Sciatic nerve (tissue), 2 donors: ENCODE measurements at regions not wholly inside any gene's neighbourhood (a gene's known extent, or its start where the extent isn't known, plus 50 kb on each side); places are given as distances from the start of the nearest gene placed in this dataset.
"Not testable (repeated sequence)": the region's sequence is repeated elsewhere in the genome, so short reads cannot be mapped to it uniquely, and the experiment has no call there.

Experiments
- ATAC-seq: fragments of 200-7000 bp; cut with Tn5 transposase; one replicate; pipeline ENCODE4 v1.9.1; 2020; ENCODE audit warnings: mild to moderate bottlenecking, moderate library complexity
- DNase-seq: peaks from one replicate; pipeline ENCODE4 v3.0.0-alpha.2; 2020; ENCODE audit warnings: low spot score
- intact Hi-C: fragments of 100-400 bp; cut with DNase I; formaldehyde crosslinking; loops from one replicate; pipeline ENCODE4 v1.14.2; 2022
- donor health status: DM: no; HTN: no; CAD: no.
- donor health status: DM: no; HTN: no; CAD: no.

GRCh38 chr15:35179739-35180138, 94.6 kb upstream of the NANOGP8 start:
- DNase-seq (no peak), ATAC-seq (no peak)
- intact Hi-C loops, result no loop called here

GRCh38 chr15:35178186-35178585, 93.1 kb upstream of the NANOGP8 start:
- ATAC-seq, DNase-seq, intact Hi-C loops: not testable (repeated sequence)

DNA sequence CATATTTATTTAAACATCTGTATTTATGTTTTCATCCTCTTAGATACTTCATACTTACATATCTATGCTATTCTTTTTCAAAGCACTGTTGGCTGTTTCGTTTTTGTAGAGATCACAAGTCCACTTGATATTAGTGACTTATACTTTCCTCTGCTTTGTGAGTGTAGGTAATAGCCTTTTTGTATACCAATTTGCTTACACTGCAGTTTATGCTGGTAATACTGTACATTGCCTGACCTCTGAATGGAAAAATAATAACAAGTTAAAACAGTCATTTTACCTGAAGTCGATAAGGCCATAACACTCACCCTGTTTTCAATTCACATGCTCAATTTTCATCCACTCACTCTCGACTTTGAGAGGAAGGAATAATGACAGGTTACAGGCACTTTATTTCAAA, 89.9 kb upstream of the NANOGP8 start:
- intact Hi-C loops, result no loop called here
- DNase-seq, result no peak
- ATAC-seq, result no peak

DNA sequence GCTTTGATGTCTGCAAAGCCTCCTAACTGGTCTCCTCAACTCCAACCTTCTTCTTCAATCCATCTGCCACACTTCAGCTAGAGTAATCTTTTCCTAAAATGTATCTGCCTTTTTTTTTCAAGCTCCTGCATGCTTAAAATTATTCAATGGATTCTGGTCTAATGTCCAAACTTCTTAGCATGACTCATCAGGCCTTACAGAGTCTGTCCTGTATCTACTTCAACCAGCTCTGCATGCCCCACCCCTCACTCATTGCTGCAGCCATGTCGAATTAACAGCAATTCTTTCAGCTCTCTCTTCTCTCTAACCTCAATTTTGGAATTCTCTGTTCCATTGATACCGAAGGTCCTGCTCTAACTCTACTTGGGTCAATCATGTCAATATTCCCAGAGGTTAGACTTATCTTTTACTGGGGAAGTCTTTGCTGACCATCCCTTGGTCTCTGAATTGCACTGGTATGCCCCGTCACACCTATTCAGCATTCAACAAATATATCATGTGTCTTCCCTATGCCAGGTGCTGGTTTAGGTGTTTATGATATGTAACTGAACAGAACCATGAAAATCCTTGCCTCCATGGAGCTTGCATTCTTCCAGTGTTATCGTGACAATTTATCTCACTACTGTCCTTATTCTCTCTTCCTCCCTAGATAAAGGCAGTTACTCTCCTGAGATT, 88.5 kb upstream of the NANOGP8 start:
- intact Hi-C loops, result no loop called here
- DNase-seq, result no peak
- ATAC-seq, result no peak

- ATAC-seq (no peak), DNase-seq (no peak)
- intact Hi-C loops, result no loop called here
These were observed 85.1 kb upstream of the NANOGP8 start for GRCh38 chr15:35170207-35170606.

GRCh38 chr15:35168464-35168863, 83.4 kb upstream of the NANOGP8 start:
- DNase-seq (no peak), ATAC-seq (no peak)
- intact Hi-C loops, result no loop called here

DNA sequence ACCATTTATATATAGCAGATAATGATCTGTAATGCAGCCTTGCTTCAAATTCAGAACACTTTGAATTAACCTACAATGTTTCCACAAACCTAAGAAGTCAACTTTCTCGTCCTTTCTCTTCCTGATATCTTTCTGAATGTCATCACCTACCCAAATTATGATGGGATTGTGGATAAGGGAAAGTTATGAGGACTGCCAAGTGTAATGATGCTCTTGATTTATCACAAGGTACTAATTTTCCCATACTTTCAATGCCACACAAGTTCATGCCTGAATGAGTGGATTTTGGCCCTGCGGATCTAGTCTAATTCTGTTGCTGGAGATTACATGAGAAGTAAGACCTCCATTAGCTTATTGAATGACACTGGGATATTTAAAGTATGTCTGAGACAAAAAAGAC, 82.6 kb upstream of the NANOGP8 start:
- intact Hi-C loops, result no loop called here
- ATAC-seq (no peak), DNase-seq (no peak)

DNA sequence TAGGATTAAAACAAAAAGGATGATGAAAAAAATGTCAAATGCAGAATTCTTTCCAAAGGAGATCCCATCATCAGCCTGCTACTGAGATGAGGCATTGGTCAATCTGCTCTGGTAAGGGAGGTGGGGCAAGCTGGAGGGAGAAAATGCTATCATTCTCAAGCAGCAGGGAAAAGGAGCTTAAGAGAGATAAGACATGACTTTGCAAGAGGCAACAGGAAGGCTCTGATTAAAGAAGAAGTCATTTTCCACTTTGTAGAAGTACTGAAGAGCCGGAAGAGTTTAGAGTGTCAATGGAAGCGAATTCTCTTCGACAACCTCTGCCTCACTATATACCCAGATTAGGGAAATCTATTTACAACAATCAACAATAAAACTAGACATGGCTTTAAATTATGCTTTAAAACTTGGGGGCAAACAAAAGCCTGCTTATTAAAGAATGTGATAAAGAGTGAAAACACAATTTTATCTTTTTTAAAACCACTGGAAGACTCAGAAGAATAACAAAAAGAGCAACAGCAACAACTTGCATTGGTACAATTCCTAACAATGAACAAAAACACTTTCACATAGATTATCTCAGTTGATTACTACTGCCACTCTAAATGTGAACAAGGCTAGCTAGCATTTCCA, 81.8 kb upstream of the NANOGP8 start:
- DNase-seq, result no peak
- no peak for ATAC-seq
- intact Hi-C loops, result no loop called here

- no peak for DNase-seq
- ATAC-seq, result no peak
- intact Hi-C loops, result no loop called here
These were observed 76.6 kb upstream of the NANOGP8 start for GRCh38 chr15:35161694-35162093.

DNA sequence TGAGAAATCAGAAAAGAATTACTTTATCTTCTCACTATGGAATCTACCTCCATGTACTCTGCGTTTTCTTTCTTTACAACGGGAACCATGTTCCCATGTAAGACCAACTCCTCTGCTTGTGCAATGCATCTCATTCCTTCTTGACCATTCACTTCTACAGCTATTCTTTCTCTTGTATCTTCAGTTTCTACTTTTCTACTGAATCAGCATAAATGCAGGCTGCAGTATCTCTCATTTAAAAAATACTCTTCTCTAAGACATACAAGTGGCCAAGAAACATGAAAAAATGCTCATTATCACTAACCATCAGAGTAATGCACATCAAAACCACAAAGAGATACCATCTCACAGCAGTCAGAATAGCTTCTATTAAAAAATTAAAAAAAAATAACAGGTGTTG, 74.1 kb upstream of the NANOGP8 start:
- no peak for ATAC-seq
- no peak for DNase-seq
- intact Hi-C loops, result no loop called here

DNA sequence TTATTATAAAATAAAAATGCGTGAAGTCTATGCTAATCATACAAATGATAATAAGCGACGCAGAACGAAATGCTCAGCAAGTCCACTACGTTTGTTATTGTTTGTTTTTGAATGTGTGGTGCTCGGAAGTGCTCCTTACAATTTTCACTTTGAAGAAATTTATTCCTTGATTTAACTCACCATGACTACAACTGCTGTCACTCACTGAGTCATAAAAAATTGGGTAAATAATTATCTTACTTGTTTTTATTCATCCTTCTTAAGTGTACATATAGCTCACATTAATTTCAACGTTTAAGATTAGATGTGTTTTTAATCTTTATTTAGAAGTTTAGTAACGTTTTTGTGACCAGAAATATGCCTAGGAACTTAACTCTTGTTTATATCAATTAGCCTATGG, 66.7 kb upstream of the NANOGP8 start:
- intact Hi-C loops, result no loop called here
- ATAC-seq (no peak), DNase-seq (no peak)

DNA sequence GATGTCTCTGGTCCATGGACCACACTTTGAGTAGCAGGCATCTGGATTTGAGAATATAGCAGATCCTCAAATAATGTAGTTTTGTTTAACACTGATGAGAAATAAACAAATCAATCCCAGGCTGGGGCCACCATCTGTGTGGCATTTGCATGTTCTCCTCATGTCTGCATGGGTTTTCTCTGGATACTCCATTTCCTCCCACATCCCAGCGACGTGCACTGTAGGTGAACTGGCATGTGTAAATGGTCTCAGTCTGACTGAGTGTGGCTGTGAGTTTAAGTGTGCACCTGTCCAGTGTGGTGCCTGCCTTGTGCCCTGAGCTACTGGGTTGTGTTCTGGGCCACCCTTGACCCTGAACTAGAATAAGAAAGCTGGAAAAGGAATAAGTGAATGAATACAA, 66.3 kb upstream of the NANOGP8 start:
- intact Hi-C loops, result no loop called here
- ATAC-seq, result no peak

GRCh38 chr15:35150361-35150760, 65.3 kb upstream of the NANOGP8 start:
- ATAC-seq, result no peak
- intact Hi-C loops, result no loop called here
- DNase-seq, result no peak

More for the DNA sequence above, 66.3 kb upstream of the NANOGP8 start:
- no peak for DNase-seq

DNA sequence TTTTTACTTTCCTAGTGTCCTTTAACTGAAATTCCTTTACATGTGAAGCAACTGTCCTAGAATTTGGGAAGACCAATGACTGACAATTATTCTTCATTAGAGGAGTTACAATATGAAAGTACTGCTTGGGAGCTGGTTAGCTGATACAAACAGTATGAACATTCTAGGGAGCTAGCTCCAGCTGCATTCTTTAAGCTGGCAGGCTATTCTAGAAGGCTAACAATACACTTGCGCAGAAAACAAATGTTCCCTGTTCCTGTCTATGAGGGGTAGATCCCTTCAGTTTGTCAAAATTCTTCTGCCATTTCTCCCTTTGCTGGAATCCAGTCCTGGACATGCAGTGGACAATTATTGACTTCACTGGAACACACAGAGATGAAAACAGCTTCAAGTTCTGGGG, 60.2 kb upstream of the NANOGP8 start:
- DNase-seq, result no peak

DNA sequence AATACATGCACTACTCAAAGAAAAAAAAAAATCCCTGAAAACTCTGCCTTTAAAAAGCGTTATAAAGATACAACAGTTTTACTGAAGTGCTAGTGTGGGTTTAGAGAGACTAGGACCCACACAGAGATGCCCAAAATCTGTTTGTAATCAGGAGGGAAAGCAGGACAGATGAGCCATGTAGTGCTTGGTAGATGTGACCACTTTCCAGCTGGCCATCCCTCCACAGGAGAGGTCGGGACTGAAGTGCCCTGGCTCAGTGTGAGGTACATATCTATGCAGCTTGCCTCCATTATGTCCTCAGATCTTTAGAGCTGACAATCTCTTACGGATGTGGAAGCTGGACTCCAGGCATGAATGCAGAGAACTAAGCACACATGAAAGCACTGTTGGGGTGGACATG, 57.5 kb upstream of the NANOGP8 start:
- ATAC-seq, result peak; percentile 22
- intact Hi-C loops, result loop anchor here (5.0 kb wide), 1 partner anchor 860 kb away; no protein-coding TSS in a partner anchor
- no peak for DNase-seq

More for the DNA sequence above, 60.2 kb upstream of the NANOGP8 start:
- ATAC-seq, result no peak
- intact Hi-C loops, result no loop called here

DNA sequence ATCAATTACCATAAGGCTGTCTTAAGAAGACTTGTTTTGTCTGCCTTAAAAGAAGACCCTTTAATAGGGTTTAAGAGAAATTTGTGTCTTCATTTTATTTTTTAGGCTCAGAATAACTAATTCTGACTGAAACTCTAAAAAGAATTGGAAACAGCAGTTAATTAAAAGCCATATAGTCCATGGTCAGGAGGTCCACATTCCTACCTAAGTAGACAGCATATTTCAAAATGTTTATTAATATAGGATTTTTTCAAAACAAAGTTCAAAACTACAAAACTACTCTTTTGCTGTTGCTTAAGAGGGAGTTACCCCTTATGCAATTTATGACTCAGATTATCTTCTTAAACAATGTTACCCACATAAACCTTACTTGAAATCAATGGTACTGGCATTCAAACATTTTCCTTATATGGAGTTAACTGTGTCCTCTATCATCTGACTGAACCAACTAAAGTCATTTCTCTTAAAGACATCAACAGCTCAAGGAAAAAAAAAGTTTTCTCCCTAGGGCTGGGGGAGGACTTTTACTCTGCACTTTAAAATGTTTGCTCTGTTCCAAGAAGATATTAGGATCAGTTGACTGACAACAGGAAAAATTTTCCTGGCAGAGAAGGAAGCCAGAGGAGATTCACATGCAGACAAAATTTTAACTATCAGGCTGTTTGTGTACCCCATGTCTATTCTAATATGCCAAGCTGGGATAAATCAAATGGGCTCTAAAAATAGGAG, 56.8 kb upstream of the NANOGP8 start:
- peak; percentile 41 for ATAC-seq
- intact Hi-C loops, result loop anchor here (5.0 kb wide), 1 partner anchor 860 kb away; no protein-coding TSS in a partner anchor
- no peak for DNase-seq

DNA sequence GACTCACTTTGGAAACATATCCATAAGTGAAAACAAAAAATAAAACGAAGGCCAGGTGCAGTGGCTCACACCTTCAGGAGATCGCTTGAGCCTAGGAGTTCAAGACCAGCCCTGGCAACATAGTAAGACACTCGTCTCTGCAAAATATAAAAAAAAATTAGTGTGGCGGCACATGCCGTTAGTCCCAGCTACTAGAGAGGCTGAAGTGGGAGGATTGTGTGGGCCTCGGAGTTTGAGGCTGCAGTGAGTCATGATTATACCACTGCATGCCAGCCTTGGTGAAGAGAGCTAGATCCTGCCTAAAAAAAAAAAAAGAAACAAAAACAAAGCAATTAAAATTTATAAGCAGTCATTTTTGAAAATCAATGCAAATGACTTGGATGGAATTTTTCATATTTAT, 54.7 kb upstream of the NANOGP8 start:
- intact Hi-C loops, result loop anchor here (5.0 kb wide), 1 partner anchor 858 kb away; no protein-coding TSS in a partner anchor
- no peak for DNase-seq
- no peak for ATAC-seq

DNA sequence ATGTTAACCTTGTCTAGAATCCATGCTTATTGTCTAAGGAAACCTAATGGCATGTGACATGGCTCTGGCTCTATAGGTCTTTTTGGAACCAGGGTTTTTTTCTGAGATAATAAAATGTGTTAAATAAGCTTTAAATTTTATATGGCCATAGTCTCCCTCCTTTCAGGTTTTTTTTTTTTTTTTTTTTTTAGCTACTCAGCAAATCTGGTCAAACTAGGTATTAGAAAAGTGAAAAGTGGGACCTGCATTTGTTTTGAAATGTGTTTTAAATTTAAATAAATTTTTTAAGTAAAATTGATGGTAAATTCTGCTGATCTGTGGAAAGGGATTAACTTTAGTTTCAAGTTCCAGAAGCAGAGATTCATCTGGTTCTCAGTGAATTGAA, 52.1 kb upstream of the NANOGP8 start:
- no peak for DNase-seq
- intact Hi-C loops, result no loop called here
- ATAC-seq, result no peak

GRCh38 chr15:35136321-35137189, 51.5 kb upstream of the NANOGP8 start:
- DNase-seq, result no peak
- ATAC-seq, result no peak
- intact Hi-C loops, result no loop called here
